Ramos (cell line): ENCODE measurements at regions not wholly inside any gene's neighbourhood (a gene's known extent, or its start where the extent isn't known, plus 50 kb on each side); places are given as distances from the start of the nearest gene placed in this dataset.
"Not testable (repeated sequence)": the region's sequence is repeated elsewhere in the genome, so short reads cannot be mapped to it uniquely, and the experiment has no call there.

ENCODE experiments used
- in situ Hi-C: fragments of 300-500 bp; cut with MboI; formaldehyde crosslinking; loops from one replicate; pipeline ENCODE4 v1.14.3; 2022; ENCODE audit warnings: low sequenced_read_pairs; ENCODE audit not compliant: unreplicated experiment

- in situ Hi-C loops = no loop called here
Observed at GRCh38 chr2:155633060-155633839, 699.3 kb downstream of the NR4A2 start.

- in situ Hi-C loops = no loop called here
Observed at GRCh38 chr2:155630760-155631159, 701.8 kb downstream of the NR4A2 start.

GRCh38 chr2:155622443-155622842 lies 710.1 kb downstream of the NR4A2 start:
- in situ Hi-C loops = no loop called here

GRCh38 chr2:155600914-155601760 lies 731.4 kb downstream of the NR4A2 start:
- in situ Hi-C loops = no loop called here

GRCh38 chr2:155600296-155600695 lies 732.2 kb downstream of the NR4A2 start:
- in situ Hi-C loops = no loop called here

- in situ Hi-C loops = no loop called here
Observed at GRCh38 chr2:155599834-155600233, 732.7 kb downstream of the NR4A2 start.

GRCh38 chr2:155583674-155584195 lies 748.8 kb downstream of the NR4A2 start:
- in situ Hi-C loops = no loop called here

- in situ Hi-C loops = no loop called here
Observed at GRCh38 chr2:155574941-155575340, 757.6 kb downstream of the NR4A2 start.

- in situ Hi-C loops = no loop called here
Observed at GRCh38 chr2:155547571-155547970, 785.0 kb downstream of the NR4A2 start.

GRCh38 chr2:155546721-155547555 lies 785.6 kb downstream of the NR4A2 start:
- in situ Hi-C loops = no loop called here

GRCh38 chr2:155539028-155539427 lies 793.5 kb downstream of the NR4A2 start:
- in situ Hi-C loops = not testable (repeated sequence)

- in situ Hi-C loops = no loop called here
Observed at GRCh38 chr2:155528034-155528433, 804.5 kb downstream of the NR4A2 start.

- in situ Hi-C loops = no loop called here
Observed at GRCh38 chr2:155525199-155525598, 807.3 kb downstream of the NR4A2 start.

GRCh38 chr2:155519529-155520130 lies 812.9 kb downstream of the NR4A2 start:
- in situ Hi-C loops = no loop called here

- in situ Hi-C loops = no loop called here
Observed at GRCh38 chr2:155518094-155518493, 814.4 kb downstream of the NR4A2 start.

- in situ Hi-C loops = no loop called here
Observed at GRCh38 chr2:155517362-155517761, 815.2 kb downstream of the NR4A2 start.

GRCh38 chr2:155513248-155513647 lies 814.8 kb downstream of the KCNJ3 start:
- in situ Hi-C loops = no loop called here

- in situ Hi-C loops = no loop called here
Observed at GRCh38 chr2:155502766-155503165, 804.3 kb downstream of the KCNJ3 start.

GRCh38 chr2:155498106-155498505 lies 799.6 kb downstream of the KCNJ3 start:
- in situ Hi-C loops = no loop called here

- in situ Hi-C loops = no loop called here
Observed at GRCh38 chr2:155494744-155495143, 796.2 kb downstream of the KCNJ3 start.
